Stimulated activated CD8-positive, alpha-beta memory T cell treated with anti-CD3 and anti-CD28 coated beads, Interleukin-15, amount 100 ng/mL, for 24 hours (primary cell): ENCODE measurements at regions not wholly inside any gene's neighbourhood (a gene's known extent, or its start where the extent isn't known, plus 50 kb on each side); places are given as distances from the start of the nearest gene placed in this dataset.
"Not testable (repeated sequence)": the region's sequence is repeated elsewhere in the genome, so short reads cannot be mapped to it uniquely, and the experiment has no call there.

ENCODE experiments used
- DNase-seq: peaks from one replicate; pipeline ENCODE4 v3.0.0-alpha.2; 2020; ENCODE audit warnings: low read depth

DNA sequence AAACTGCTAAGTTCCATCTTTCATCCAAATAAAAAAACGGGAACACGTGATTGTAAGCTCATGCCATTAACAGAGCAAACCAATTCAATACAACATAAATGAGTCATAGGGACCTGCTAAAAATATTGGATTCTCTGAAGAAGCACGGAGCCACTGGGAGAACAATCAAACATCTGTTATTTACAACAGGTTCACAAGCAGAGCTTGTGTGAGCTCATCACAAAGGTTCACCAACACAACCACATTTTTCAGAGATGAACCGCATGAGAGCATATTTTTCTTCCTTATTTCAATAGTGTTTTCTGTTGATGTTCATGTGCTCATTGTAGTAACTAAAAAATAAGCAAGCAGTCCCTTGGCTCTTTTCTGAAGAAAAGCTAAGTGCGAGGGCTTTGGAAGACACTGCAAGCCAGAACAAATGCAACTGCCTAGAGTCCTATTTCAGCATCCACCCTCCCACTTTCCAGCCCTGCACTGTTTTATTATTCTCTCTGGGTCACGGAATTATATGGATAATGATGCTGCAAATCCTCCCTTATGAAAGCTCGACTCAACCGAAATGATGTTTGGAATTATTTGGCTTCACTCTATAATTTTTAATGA is 545.8 kb downstream of the LIG4 start:
- DNase-seq = no peak

DNA sequence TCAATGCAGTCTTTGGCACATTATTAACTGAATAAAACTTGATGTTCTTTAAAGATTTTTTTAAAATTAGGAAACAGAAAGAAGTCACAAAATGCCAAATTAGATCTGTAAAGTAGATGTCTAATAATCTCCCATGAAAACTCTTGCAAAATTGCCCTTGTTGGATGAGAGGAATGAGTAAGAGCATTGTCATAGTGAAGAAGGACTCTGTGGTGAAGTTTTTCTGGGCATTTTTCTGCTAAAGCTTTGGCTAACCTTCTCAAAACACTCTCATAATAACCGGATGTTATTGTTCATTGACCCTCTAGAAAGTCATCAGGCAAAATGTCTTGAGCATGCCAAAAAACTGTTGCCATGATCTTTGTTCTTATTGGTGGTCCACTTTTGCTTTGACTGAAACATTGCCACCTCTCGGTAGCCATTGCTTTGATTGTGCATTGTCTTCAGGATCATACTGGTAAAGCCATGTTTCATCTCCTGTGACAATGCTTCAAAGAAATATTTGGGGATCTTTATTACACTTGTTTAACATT is 549.3 kb downstream of the LIG4 start:
- DNase-seq = no peak

DNA sequence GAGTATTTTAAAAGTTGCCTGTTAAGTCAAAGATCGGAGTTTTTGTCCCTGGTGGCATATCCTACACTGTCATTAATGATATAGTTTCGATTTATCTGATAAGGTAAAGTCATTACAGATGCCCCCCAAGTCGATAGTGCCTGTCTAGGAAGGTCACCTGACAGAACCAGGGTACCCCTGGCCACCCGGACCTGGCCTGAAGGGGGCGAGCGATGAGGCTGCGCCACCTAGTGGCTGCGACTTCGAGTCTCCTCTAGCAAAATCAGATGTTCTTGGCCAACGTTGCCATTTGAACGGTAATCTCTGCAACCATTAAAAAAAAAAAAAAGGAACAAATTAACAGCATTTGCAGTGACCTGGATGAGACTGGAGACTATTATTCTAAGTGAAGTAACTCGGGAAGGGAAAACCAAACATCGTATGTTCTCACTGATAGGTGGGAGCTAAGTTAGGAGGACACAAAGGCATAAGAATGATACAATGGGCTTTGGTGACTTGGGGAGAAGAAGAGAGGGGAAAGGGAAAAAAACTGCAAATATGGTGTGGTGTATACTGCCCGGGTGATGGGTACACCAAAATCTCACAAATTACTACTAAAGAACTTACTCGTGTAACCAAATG is 565.1 kb downstream of the LIG4 start:
- DNase-seq = no peak

DNA sequence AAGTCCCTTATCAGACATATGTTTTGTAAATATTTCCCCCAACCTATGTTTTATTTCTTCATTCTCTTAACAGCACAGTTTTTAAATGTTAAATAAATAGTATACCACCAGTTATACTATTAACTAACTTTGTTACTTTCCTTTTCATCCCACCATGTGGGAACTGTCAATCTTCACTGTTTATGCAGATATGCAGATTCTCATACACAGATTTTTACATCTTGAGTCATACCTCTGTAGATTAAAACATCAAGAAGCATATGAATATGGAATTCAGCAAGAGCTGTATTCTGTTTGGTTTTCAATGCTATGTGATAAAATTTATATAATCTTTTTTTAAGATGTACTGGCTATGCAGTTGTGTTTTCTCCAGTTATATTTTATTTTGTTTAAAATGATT is 566.3 kb downstream of the LIG4 start:
- DNase-seq = no peak

- DNase-seq = no peak
These were observed 571.2 kb downstream of the LIG4 start for GRCh38 chr13:107644136-107644535.

GRCh38 chr13:107643615-107644014 is 571.7 kb downstream of the LIG4 start:
- DNase-seq = no peak

DNA sequence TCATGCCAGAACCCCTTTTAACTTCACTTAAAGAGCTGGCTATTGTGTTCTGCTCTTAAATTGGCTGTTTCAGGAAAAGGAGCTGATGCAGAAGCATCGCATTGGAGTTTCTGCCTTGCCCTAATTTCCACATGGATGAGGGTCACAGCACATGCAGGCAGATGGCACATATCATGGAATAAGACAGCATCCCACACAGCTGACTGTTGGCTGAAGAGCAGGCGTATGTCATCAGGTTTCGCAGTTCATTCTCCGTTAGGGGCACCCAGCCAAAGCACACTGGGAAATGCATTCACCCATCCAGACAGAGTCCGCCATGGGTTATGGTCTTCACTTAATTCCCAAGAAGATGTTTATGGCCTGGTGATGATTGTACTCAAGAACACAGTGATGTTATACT is 572.5 kb downstream of the LIG4 start:
- no peak for DNase-seq

DNA sequence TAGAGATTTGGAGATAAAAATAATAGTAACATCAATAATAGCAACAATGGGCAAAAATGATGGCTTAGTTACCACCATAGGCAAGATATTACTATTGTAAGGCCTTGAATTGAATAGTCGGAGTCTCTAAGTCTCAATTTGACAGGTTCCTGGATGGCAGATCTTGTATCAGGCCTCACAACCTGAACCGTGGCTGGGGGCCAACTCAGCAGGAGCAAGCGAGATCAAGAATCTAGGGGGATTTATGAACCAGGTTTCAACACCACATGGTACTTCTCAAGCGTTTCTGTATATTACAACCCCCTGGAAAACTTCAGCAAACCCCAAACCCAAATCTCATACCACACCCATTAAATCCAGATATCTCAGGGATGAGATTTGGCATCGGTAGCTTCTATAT is 573.8 kb downstream of the LIG4 start:
- DNase-seq = no peak

DNA sequence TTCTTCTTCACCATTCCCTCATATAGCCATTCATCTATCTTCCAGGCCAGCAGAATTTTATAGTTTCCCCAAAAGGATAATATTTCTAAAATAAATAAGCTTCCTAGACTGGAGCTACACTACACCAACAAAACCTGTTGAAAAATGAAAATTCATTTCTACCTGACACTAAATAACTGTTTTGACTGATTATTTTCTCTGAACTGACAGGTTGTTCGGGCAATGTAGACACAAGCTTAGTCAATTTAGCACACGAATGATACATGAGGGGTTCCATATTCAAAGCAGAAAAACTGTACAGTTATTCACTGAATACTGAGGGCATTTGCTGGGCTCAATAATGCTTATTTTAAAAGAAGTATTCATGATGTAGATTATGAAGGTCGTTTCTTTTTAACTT is 589.7 kb downstream of the LIG4 start:
- DNase-seq = no peak

DNA sequence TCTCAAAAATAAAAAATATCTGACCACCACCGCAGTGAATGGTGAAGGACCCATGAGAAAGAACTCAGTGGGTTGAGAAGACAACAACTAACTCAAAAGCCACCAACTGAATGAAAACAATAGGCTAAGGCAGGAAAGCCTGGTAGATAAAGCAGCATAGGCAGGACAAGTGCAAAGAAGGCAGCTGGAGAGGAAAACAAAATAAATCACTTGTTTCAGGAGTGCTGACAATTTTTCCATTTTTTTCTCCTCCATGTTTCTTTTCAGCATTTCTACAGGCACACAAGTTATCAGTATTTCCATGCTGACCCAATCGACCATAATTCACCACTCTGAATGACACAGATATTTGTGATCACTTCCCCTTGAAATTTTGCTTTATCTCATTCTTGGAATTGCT is 597.8 kb downstream of the LIG4 start:
- DNase-seq = no peak

DNA sequence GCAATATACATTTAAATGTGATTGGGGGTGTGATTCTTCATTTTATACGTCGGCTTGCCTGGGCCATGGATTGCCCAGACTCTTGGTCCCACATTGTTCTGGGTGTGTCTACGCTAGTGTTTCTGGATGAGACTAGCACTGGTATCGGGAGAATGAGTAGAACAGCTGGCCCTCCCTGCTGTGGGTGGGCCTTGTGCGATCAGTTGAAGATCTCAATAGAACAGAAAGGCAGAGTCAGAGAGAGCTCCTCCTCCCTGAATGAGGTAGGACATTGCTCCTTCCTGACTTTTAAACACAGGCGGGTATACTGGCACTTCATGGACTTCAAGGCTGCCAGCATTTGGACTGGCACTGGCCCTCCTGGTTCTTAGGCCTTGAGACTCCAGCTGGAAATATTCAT is 603.0 kb downstream of the LIG4 start:
- no peak for DNase-seq

DNA sequence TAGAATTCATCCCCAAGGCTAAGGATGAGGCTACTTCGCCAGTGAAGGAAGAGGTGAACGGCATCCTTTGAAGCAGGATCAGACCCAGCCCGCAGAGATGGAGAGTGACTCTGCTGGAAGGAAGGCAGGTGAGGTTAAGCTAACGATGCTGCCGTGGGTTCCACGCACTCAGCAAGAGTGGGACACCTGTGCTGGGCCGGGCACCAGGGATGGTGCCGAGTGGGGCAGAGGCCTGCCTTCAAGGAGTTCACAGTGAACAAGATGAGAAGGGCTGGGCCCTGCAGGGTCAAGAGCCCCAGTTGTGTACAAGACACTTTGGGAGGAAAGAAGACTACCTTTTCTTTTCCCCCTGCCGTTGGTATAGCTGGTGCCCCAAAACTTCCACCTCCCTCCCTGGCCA is 606.6 kb downstream of the LIG4 start:
- no peak for DNase-seq

DNA sequence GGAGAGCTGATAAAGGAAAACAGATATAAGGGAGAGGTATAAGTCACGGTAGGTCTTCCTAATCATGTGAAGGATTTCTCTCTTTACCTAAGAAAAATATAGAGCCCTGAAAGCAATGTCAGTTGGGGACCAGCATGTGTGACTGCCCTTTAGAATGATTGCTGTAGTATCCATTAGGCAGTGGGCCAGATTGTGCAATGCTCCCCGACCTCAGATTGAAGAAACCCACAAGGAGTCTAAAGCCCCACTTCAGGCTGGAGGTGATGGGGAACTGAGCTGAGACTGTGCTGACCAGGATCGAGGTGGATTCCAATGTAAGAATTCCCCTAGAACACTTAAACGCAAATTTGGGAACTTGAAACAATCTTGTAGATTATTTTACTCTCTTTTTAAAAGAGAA is 614.4 kb downstream of the LIG4 start:
- DNase-seq = no peak

DNA sequence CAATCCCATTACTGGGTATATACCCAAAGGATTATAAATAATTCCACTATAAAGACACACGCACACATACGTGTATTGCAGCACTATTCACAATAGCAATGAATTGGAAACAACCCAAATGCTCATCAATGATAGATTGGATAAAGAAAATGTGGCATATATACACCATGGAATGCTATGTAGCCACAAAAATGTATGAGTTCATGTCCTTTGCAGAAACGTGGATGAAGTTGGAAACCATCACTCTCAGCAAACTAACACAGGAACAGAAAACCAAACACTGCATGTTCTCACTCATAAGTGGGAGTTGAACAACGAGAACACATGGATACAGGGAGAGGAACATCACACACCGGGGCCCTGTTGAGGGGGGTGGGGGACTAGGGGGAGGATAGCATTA is 619.0 kb downstream of the LIG4 start:
- DNase-seq = not testable (repeated sequence)

DNA sequence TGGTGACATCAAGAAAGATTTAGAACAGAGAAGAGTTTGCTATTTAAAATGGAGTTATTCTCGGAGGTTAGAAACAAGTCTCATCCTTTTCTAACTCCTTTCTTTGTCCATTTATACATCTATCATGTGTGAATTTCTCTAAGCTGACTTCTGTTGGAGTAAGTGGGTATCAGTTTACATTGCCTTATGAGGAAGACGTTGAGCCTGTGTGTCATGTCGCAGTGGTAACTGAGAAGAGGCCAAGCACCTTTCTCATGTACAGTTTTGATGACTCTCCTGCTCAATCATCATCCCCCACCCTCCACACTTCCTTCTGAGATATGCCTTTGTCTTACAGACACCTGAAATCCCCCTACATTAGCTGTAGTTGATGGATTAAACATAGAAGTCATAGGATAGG is 624.8 kb downstream of the LIG4 start:
- DNase-seq = no peak

DNA sequence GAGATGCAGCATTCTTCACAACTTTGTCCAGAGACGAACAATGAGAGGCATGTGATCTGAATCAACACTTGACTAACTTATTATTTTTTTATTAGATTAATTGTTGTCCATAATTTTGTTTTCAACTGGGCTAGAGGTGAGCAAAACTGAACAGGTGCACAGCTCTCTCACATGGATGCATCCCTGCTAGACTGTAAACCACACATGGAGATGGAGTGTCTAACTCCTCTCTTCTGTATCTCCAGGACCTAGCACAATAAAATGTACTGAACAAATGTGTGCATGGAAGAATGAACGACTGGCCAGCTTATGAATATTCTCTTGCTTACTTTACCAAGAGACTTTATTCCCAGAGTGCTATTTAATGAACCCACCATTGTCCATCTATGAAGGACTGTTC is 627.7 kb downstream of the LIG4 start:
- no peak for DNase-seq

- no peak for DNase-seq
These were observed 629.1 kb downstream of the LIG4 start for GRCh38 chr13:107586216-107586615.

DNA sequence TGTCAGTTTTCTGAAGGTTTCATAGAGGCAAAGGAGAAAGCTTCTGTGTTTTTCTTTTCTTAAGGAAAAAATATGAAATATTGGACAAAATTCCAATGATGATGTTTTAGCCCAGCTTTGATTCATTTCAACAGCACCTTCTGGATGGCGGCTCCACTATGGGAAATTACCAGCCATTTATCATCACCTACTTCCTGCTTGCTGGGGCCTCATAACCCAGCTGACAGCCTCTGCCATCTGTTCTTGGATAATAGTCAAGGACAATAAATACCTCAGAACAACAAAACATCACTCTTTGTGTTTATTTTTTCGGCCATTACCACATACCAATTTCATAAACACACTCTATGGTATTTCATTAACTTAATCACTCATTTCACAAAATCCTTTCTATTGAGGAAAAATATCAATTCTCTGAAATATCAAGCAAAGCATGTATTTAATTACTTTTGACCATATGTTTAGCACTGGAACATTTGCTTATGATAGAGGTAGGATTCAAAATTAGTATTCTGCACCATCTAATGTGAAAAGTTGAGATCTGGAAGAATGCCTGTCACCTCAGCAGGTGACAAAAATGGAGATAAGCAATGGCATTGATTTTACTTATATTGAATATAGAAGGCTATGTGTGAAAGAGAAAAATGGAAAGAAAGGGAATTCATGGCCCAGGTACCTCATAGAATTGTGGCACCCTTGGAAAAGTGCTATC is 629.7 kb downstream of the LIG4 start:
- no peak for DNase-seq

- DNase-seq = no peak
These were observed 633.2 kb downstream of the LIG4 start for GRCh38 chr13:107582171-107582570.

GRCh38 chr13:107580741-107581412 is 634.5 kb downstream of the LIG4 start:
- no peak for DNase-seq

GRCh38 chr13:107576430-107576829 is 638.9 kb downstream of the LIG4 start:
- DNase-seq = no peak

DNA sequence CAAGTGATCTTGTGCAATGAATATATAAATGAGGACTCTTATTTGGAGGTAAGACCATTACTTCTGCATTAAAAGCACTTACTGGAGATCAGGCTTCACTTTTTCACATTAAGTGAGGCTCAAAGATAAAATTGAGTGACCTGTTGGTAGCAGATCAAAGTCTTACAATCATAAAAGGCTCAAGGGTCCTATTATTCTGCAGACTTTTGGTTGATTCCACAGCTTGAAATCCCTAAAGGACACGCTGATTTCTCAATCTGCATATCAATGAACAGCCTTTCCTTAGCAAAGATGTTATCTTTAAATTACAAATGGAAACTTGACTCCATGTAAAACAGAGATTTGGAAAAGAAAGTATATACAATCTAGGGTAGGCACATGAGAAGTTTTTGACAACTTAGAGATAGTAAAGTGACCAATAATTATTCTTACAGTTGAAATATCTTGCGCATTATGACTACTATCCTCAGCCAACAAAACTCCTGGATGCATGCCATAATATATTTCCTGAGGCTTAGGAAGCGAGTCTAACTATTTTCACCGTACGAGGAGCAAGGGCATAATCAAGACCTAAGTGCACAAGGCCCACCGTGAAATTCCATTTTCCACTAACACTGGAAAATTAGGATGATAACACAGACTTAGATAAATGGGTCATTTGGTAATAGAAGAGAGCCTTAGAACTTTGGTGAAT is 640.7 kb downstream of the LIG4 start:
- no peak for DNase-seq
